Spleen (tissue), 7 donors: ENCODE measurements at regions not wholly inside any gene's neighbourhood (a gene's known extent, or its start where the extent isn't known, plus 50 kb on each side); places are given as distances from the start of the nearest gene placed in this dataset.

ENCODE experiments used
- POLR2A ChIP-seq, 3 donors: fragments of 450-650 bp; IDR thresholded peaks; one replicate each; pipeline ENCODE4 v1.5.1; 2017; ENCODE audit warnings: antibody characterized with exemption in 3 of 3, mild to moderate bottlenecking in 1 of 3
- TF ChIP-seq, protein P1 (sequence below), 11 experiments: fragments of 200-600 bp in 7 of 11; fragments of 450-650 bp in 4 of 11; sonication (generic) in 4 of 11; IDR thresholded peaks in 8 of 11; conservative IDR thresholded peaks in 3 of 11; 1 replicate in 7 of 11; 2 replicates in 4 of 11; pipeline versions ENCODE4 v1.4.0 to v1.8.0; 2016 to 2021; ENCODE audit warnings: antibody characterized with exemption in 11 of 11, inconsistent platforms in 4 of 11, mild to moderate bottlenecking in 1 of 11
- donor health status: DM: no; HTN: no; CAD: no; lungs with moderate emphysema.
- donor health status: DM: no; HTN: no; CAD: no.
- donor health status: DM: no; HTN: no; CAD: no.

- TF ChIP-seq, protein P1, sequence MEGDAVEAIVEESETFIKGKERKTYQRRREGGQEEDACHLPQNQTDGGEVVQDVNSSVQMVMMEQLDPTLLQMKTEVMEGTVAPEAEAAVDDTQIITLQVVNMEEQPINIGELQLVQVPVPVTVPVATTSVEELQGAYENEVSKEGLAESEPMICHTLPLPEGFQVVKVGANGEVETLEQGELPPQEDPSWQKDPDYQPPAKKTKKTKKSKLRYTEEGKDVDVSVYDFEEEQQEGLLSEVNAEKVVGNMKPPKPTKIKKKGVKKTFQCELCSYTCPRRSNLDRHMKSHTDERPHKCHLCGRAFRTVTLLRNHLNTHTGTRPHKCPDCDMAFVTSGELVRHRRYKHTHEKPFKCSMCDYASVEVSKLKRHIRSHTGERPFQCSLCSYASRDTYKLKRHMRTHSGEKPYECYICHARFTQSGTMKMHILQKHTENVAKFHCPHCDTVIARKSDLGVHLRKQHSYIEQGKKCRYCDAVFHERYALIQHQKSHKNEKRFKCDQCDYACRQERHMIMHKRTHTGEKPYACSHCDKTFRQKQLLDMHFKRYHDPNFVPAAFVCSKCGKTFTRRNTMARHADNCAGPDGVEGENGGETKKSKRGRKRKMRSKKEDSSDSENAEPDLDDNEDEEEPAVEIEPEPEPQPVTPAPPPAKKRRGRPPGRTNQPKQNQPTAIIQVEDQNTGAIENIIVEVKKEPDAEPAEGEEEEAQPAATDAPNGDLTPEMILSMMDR (IDR thresholded peaks at IDR 0.05 in 8 of 11, conservative IDR thresholded peaks at IDR 0.05 in 3 of 11), result no peak
- TF ChIP-seq POLR2A (IDR thresholded peaks at IDR 0.05), result no peak
These were observed 212.9 kb upstream of the PDE10A start for GRCh38 chr6:165875946-165876345.
